ENCODE measurements at regions not wholly inside any gene's neighbourhood (a gene's known extent, or its start where the extent isn't known, plus 50 kb on each side); places are given as distances from the start of the nearest gene placed in this dataset.

DNA sequence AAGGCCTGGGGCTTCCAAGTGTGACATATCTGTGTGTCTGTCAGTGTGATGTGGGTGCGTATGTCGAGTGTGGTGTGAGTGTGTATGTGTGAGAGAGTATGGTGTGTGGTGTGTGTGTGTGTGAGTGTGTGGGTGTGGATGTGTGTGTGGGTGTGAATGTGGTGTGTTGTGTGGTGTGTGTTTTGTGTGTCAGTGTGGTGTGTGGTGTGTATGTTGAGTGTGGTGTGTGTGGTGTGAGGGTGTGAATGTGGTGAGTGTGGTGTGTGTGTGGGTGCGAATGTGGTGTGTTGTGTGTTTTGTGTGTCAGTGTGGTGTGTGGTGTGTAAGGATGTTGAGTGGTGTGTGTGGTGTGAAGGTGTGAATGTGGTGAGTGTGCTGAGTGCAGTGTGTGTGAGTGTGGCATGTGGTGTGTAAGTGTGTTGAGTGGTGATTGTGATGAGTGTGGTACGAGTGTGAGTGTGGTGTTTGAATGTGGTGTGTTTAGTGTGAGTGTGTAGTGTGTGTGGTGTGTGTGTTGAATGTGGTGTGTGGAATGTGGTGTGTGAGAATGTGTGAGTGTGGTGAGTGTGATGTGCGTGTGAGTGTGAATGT lies 61.6 kb upstream of the SORCS2 start:
- Mint-ChIP-seq H3K4me1 (ENCODE audit: low read depth) (peaks cover 4% of the 10 kb centered on the region), H3K36me3 (ENCODE audit: low read depth) (no peaks in the 10 kb centered on the region), H3K9me3 (no peaks in the 10 kb centered on the region), H3K27me3 (peaks cover 3% of the 10 kb centered on the region), H3K27ac (no peak overlapping the region), H3K4me3 (no peak overlapping the region)
- ATAC-seq (ENCODE audit: poor library complexity) (no peak), DNase-seq (no peak)
- H3K9me3 ChIP-seq (ENCODE audit: control insufficient read depth in 1 of 2, insufficient read depth in 1 of 2, low read length in 2 of 2), result peaks cover 0 to 9% of the 10 kb centered on the region in 2 experiments
- H3K4me3 ChIP-seq (ENCODE audit: low read length), result no peak overlapping the region
- no peaks in the 10 kb centered on the region for H3K27me3 ChIP-seq (ENCODE audit: control insufficient read depth in 1 of 2, insufficient read depth in 2 of 2, low read length in 2 of 2)
- TF ChIP-seq, protein P1, sequence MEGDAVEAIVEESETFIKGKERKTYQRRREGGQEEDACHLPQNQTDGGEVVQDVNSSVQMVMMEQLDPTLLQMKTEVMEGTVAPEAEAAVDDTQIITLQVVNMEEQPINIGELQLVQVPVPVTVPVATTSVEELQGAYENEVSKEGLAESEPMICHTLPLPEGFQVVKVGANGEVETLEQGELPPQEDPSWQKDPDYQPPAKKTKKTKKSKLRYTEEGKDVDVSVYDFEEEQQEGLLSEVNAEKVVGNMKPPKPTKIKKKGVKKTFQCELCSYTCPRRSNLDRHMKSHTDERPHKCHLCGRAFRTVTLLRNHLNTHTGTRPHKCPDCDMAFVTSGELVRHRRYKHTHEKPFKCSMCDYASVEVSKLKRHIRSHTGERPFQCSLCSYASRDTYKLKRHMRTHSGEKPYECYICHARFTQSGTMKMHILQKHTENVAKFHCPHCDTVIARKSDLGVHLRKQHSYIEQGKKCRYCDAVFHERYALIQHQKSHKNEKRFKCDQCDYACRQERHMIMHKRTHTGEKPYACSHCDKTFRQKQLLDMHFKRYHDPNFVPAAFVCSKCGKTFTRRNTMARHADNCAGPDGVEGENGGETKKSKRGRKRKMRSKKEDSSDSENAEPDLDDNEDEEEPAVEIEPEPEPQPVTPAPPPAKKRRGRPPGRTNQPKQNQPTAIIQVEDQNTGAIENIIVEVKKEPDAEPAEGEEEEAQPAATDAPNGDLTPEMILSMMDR (IDR thresholded peaks at IDR 0.05), result no peak
- intact Hi-C loops (cut with DNase I, micrococcal nuclease), result no loop called here
- H3K27ac ChIP-seq (ENCODE audit: low read depth in 1 of 2, low read length in 2 of 2), result no peak overlapping the region
- peaks cover 4% of the 10 kb centered on the region for H3K4me1 ChIP-seq (ENCODE audit: insufficient read depth, low read length)
- no peaks in the 10 kb centered on the region for H3K36me3 ChIP-seq (ENCODE audit: insufficient read depth, low read length)
- ChIA-PET POLR2A (no interaction called here), CTCF (no interaction called here)

DNA sequence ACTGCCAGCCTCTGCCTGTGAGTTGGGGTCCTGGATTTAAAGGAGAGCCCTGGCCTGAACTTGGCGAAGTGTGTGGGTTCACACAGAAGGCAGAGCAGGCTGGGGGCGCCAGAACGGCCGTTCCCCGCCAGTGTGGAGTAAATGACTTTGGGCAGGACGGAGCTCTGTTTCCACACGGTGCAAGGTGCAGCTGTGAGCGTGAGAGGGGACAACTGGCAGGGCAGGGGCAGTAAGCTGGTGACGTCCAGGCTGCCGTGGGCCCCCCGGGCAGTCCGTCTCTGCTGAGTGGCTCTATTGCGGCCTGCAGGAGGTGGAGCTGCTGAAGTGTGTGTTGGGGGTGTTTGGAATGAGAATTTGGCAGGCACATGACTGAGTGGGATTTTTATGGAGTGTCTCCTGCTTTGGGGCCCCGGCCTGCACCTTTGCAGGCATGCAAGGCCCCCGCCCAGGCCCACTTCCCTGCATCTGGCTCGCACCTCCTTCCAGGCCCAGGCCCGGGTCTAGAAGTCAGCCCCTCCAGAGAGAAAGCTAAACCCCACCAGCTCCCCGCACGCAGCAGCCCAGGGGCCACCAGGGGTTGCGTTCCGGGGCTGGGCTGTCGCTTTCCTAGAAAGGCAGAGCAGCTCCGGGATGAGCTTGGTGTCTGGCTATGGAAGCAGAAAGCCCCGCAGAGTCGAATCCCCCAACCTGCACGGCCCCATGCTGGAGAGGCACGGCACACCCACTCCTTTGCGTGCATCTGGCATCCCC lies 62.2 kb upstream of the GRPEL1 start:
- Mint-ChIP-seq H3K27ac (no peak overlapping the region), H3K4me3 (no peak overlapping the region), H3K36me3 (ENCODE audit: low read depth) (no peaks in the 10 kb centered on the region), H3K27me3 (peaks cover 3% of the 10 kb centered on the region), H3K4me1 (ENCODE audit: low read depth) (peaks cover 4% of the 10 kb centered on the region), H3K9me3 (no peaks in the 10 kb centered on the region)
- Histone ChIP-seq H3K4me1 (ENCODE audit: insufficient read depth, low read length) (peaks cover 2% of the 10 kb centered on the region), H3K36me3 (ENCODE audit: insufficient read depth, low read length) (no peaks in the 10 kb centered on the region), H3K27ac (ENCODE audit: low read depth in 1 of 2, low read length in 2 of 2) (no peak overlapping the region), H3K4me3 (ENCODE audit: low read length) (no peak overlapping the region), H3K9me3 (ENCODE audit: control insufficient read depth in 1 of 2, insufficient read depth in 1 of 2, low read length in 2 of 2) (peaks cover 0 to 9% of the 10 kb centered on the region in 2 experiments), H3K27me3 (ENCODE audit: control insufficient read depth in 1 of 2, insufficient read depth in 2 of 2, low read length in 2 of 2) (no peaks in the 10 kb centered on the region)
- TF ChIP-seq, protein P1 (IDR thresholded peaks at IDR 0.05), result no peak
- ATAC-seq (ENCODE audit: poor library complexity), result no peak
- intact Hi-C loops (cut with DNase I, micrococcal nuclease), result no loop called here
- DNase-seq, result no peak
- ChIA-PET POLR2A (no interaction called here), CTCF (no interaction called here)

DNA sequence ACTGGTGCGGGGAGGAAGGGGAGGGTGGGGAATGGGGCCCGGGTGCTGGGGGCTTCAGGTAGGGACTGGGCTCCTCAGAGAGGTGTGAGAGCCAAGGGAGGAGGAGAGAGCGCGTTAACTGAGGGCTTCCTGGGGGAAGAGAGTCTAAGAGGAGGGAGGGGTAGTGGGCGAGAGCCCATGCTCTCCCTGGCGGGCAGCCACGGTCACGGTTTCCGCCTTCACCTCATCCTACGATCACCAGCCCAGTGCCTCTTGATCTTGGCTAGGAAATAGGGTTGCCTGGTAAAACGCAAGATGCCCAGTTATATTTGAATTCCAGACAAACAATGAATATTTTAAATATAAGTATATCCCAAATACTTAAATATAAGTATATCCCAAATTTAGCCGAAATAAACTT lies 60.8 kb upstream of the GRPEL1 start:
- H3K4me1 Mint-ChIP-seq (ENCODE audit: low read depth), result peaks cover under 1% of the 10 kb centered on the region
- H3K4me1 ChIP-seq (ENCODE audit: insufficient read depth, low read length), result no peaks in the 10 kb centered on the region
- TF ChIP-seq, protein P1 (IDR thresholded peaks at IDR 0.05), result no peak
- H3K36me3 ChIP-seq (ENCODE audit: insufficient read depth, low read length), result no peaks in the 10 kb centered on the region
- ATAC-seq (ENCODE audit: poor library complexity) (no peak), DNase-seq (no peak)
- H3K9me3 ChIP-seq (ENCODE audit: control insufficient read depth in 1 of 2, insufficient read depth in 1 of 2, low read length in 2 of 2), result peaks cover 0 to 9% of the 10 kb centered on the region in 2 experiments
- intact Hi-C loops (cut with DNase I, micrococcal nuclease), result no loop called here
- H3K9me3 Mint-ChIP-seq, result no peaks in the 10 kb centered on the region
- peaks cover 0 to 2% of the 10 kb centered on the region in 2 experiments for H3K27me3 ChIP-seq (ENCODE audit: control insufficient read depth in 1 of 2, insufficient read depth in 2 of 2, low read length in 2 of 2)
- no peak overlapping the region for H3K4me3 ChIP-seq (ENCODE audit: low read length)
- H3K27ac Mint-ChIP-seq, result no peak overlapping the region
- no peaks in the 10 kb centered on the region for H3K36me3 Mint-ChIP-seq (ENCODE audit: low read depth)
- ChIA-PET CTCF (no interaction called here), POLR2A (no interaction called here)
- H3K27ac ChIP-seq (ENCODE audit: low read depth in 1 of 2, low read length in 2 of 2), result no peak overlapping the region
- H3K4me3 Mint-ChIP-seq, result no peak overlapping the region
- H3K27me3 Mint-ChIP-seq, result peaks cover 3% of the 10 kb centered on the region

Data from CD4-positive, alpha-beta T cell (primary cell).